Left ventricle myocardium inferior (tissue), 1 donor: ENCODE measurements at regions not wholly inside any gene's neighbourhood (a gene's known extent, or its start where the extent isn't known, plus 50 kb on each side); places are given as distances from the start of the nearest gene placed in this dataset.

Experiments
- DNase-seq: peaks from one replicate; pipeline ENCODE4 v3.0.0-alpha.2; 2020
- H3K27ac ChIP-seq: fragments of 200-600 bp; replicated peaks from 2 replicates; pipeline ENCODE4 v1.8.0; 2021
- H3K27me3 ChIP-seq: fragments of 200-600 bp; 2 replicates; pipeline ENCODE4 v1.8.0; 2021; ENCODE audit warnings: low read depth
- H3K36me3 ChIP-seq: fragments of 200-600 bp; 2 replicates; pipeline ENCODE4 v1.8.0; 2021
- H3K4me1 ChIP-seq: fragments of 200-600 bp; 2 replicates; pipeline ENCODE4 v1.8.0; 2021
- H3K4me3 ChIP-seq: fragments of 200-600 bp; 2 replicates; pipeline ENCODE4 v1.8.0; 2021; ENCODE audit warnings: mild to moderate bottlenecking, moderate library complexity
- H3K9me3 ChIP-seq: fragments of 200-600 bp; replicated peaks from 2 replicates; pipeline ENCODE4 v1.8.0; 2021
- intact Hi-C: fragments of 100-400 bp; cut with micrococcal nuclease; formaldehyde crosslinking; loops from one replicate; pipeline ENCODE4 v1.11.0; 2022
- TF ChIP-seq, protein P1 (sequence below): fragments of 200-600 bp; IDR thresholded peaks from 2 replicates; pipeline ENCODE4 v1.8.0; 2021; ENCODE audit warnings: antibody characterized with exemption, mild to moderate bottlenecking, borderline replicate concordance
- donor health status: DM: no; HTN: yes; CAD: no; lungs with severe emphysema.

DNA sequence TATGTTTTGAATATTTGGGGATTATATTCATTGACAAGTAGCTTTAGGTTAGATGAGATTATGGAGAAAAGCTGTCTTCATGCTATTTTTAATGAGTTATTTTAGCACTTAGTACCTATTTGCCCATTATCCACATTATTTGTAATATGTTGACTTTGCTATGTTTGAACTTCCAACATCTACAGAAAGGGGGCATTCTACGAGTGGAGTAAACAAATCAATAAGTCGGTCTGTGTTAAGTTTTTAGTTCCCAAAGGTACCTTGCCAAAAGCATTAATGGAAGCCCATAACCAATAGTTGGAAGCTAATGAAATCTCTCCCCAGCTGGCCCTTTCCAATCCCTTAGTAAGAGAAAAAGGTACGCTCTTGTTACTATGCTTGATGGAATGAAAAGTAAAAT is 250.0 kb upstream of the E2F7 start:
- H3K4me1 ChIP-seq: peaks cover 9% of the 10 kb centered on the region
- H3K27ac ChIP-seq: no peak overlapping the region
- intact Hi-C loops: no loop called here
- TF ChIP-seq, protein P1, sequence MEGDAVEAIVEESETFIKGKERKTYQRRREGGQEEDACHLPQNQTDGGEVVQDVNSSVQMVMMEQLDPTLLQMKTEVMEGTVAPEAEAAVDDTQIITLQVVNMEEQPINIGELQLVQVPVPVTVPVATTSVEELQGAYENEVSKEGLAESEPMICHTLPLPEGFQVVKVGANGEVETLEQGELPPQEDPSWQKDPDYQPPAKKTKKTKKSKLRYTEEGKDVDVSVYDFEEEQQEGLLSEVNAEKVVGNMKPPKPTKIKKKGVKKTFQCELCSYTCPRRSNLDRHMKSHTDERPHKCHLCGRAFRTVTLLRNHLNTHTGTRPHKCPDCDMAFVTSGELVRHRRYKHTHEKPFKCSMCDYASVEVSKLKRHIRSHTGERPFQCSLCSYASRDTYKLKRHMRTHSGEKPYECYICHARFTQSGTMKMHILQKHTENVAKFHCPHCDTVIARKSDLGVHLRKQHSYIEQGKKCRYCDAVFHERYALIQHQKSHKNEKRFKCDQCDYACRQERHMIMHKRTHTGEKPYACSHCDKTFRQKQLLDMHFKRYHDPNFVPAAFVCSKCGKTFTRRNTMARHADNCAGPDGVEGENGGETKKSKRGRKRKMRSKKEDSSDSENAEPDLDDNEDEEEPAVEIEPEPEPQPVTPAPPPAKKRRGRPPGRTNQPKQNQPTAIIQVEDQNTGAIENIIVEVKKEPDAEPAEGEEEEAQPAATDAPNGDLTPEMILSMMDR: no peak
- no peak overlapping the region for H3K4me3 ChIP-seq
- no peak for DNase-seq
- no peaks in the 10 kb centered on the region for H3K36me3 ChIP-seq
- H3K27me3 ChIP-seq: no peaks in the 10 kb centered on the region
- H3K9me3 ChIP-seq: no peaks in the 10 kb centered on the region

DNA sequence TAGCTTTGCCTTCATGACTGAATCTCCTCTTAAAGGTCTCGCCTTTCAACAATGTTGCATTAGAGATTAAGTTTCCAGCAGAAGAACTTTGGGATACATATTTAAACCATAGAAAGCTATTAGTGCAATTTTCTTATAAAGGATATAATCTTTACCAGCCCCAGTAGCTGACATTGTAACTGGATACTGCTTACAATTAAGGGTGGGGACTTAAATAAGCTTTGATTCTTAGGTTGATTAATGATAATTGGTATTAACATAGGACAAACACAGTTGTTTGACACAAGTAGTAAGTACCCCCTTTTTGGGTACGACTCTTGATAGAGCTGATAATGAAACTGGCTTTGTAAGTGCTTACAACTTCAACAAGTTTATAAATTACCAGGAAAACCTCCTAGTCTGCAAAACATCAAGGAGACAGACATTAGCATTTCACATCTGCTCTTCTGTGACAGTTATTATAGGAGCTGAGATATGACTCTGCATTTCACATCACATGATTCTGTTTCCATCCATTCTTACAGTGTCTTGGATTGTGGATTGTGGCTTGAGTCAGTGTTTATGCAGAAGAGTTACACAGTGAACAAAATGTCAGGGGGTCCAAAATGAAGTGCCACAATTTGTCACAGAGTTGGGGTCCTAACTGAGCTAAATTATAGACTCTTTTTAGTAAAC is 249.1 kb upstream of the E2F7 start:
- TF ChIP-seq, protein P1: no peak
- Histone ChIP-seq H3K4me1 (peaks cover 9% of the 10 kb centered on the region), H3K36me3 (no peaks in the 10 kb centered on the region), H3K27ac (no peak overlapping the region), H3K4me3 (no peak overlapping the region), H3K9me3 (no peaks in the 10 kb centered on the region), H3K27me3 (no peaks in the 10 kb centered on the region)
- intact Hi-C loops: no loop called here
- no peak for DNase-seq

DNA sequence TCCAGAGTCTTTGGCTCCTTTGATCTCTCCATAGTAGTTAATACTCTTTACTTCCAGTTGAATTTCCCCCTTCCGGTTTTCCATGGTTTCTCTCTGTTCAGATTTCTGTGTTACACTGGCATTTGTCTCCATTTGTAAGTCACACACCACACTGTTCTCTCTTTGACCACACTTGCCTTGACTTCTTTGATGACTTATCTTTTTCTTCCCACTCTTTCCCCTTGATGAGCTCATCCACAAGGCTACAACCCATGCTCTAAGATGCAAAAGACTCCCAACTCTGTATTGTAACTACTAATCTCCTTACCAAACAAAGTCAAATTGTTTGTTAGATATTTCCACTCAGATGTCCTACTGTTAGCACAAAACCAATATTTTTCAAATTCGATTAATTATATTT is 242.7 kb upstream of the E2F7 start:
- no peaks in the 10 kb centered on the region for H3K27me3 ChIP-seq
- DNase-seq: no peak
- H3K4me1 ChIP-seq: peaks cover 6% of the 10 kb centered on the region
- TF ChIP-seq, protein P1: no peak
- H3K4me3 ChIP-seq: no peak overlapping the region
- no peaks in the 10 kb centered on the region for H3K36me3 ChIP-seq
- intact Hi-C loops: no loop called here
- H3K9me3 ChIP-seq: no peaks in the 10 kb centered on the region
- no peak overlapping the region for H3K27ac ChIP-seq

DNA sequence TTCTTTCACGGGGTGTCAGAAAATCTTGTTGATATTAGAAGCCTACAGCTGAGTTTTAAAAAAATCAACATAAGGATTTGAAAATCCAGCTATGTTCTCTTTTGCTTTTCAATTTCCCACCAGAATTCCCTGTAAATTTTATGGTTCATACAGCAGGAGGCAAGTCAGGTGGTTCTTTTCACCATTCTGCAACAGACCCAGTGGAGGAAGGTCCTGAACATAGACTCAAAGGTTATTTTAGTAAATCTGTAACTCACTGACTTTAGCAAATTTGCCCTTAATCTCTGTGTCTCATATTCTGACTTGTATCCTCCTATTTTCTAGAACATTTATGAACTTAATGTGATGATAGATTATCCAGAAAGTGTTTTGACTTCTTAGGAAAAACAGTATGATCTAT is 235.4 kb upstream of the E2F7 start:
- Histone ChIP-seq H3K27ac (no peak overlapping the region), H3K9me3 (no peaks in the 10 kb centered on the region), H3K36me3 (no peaks in the 10 kb centered on the region), H3K4me1 (no peaks in the 10 kb centered on the region), H3K27me3 (no peaks in the 10 kb centered on the region), H3K4me3 (no peak overlapping the region)
- TF ChIP-seq, protein P1: no peak
- no peak for DNase-seq
- intact Hi-C loops: no loop called here

DNA sequence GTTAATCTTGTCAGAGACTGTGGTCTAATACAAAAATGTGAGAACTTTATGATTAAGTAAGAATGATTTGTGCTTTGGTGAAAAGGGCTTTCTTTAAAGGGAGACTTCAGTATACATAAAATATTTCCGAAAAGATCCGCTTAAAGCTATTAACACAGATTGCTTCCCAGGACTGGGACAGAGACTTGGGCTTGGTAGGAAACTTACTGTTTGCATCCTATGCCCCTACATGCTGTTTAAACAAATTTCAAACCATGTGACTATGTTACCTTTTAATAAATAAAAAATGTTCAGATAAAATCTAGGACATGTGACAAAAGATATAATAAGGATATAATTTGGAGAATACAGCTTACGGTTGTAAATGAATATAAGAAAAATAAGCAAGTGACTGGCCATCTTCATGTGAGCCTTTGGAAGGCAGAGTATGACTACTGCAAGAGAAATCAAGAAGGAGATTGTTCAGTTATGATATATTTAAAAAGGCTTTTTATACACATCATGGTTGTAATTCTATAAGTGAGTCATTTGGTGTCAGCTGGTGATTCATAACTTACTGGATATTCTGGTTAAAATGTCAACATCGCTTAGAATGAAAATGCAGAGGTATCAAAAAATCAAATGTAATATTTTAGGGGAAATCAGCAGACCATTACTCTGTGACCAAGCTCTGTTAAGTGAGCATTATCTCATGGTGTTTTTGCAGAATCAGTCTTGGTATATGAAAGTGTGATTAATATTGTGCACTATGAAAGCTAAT is 234.7 kb upstream of the E2F7 start:
- no peak overlapping the region for H3K4me3 ChIP-seq
- no peak overlapping the region for H3K27ac ChIP-seq
- H3K36me3 ChIP-seq: no peaks in the 10 kb centered on the region
- H3K4me1 ChIP-seq: no peaks in the 10 kb centered on the region
- no peaks in the 10 kb centered on the region for H3K27me3 ChIP-seq
- DNase-seq: no peak
- H3K9me3 ChIP-seq: no peaks in the 10 kb centered on the region
- TF ChIP-seq, protein P1: no peak
- intact Hi-C loops: no loop called here
